ENCODE measurements at regions not wholly inside any gene's neighbourhood (a gene's known extent, or its start where the extent isn't known, plus 50 kb on each side); places are given as distances from the start of the nearest gene placed in this dataset.

DNA sequence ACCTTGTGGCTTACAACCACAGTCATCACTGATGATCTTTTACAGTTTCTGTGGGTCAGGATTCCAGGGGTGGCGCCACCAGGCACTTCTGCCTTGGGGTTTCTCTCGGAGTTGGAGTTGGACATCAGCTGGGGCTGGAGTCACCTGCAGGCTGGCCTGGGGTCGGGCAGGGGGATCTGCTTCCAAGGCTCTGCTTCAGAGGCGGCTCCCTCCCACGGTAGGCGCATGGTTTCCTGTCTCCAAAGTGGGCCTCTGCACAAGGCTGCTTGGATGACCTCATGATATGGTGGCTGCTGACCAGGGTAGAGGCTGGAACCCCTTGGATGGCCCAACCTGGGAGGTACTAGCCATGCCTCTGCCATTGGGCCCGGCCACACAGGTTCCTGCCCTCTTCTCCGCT, 170.6 kb upstream of the CIBAR2 start:
- Mint-ChIP-seq H3K9me3 (no peaks in the 10 kb centered on the region), H3K27ac (no peak overlapping the region), H3K4me1 (peaks cover 5% of the 10 kb centered on the region), H3K27me3 (ENCODE audit: insufficient read depth) (no peaks in the 10 kb centered on the region), H3K4me3 (no peak overlapping the region), H3K36me3 (ENCODE audit: low read depth) (no peaks in the 10 kb centered on the region)
- 94 to 96% methylated on average over 8 of the region's 8 CpGs for WGBS, 2 experiments (ENCODE audit: insufficient coverage in 1 of 2, insufficient read length in 1 of 2)
- Histone ChIP-seq H3K4me1 (ENCODE audit: control insufficient read depth, insufficient read depth, low read length) (peaks cover 3% of the 10 kb centered on the region), H3K36me3 (ENCODE audit: control insufficient read depth, insufficient read depth, low read length) (no peaks in the 10 kb centered on the region), H3K4me3 (ENCODE audit: low read length) (no peak overlapping the region), H3K27ac (ENCODE audit: low read depth, low read length) (no peak overlapping the region), H3K9me3 (ENCODE audit: control insufficient read depth, low read length) (no peaks in the 10 kb centered on the region), H3K27me3 (ENCODE audit: control insufficient read depth, insufficient read depth, low read length, poor library complexity, severe bottlenecking) (no peaks in the 10 kb centered on the region), H3K9ac (ENCODE audit: extremely low read depth, low read length, poor library complexity, severe bottlenecking) (no peak overlapping the region)
- DNase-seq: no peak
- TF ChIP-seq, protein P1, sequence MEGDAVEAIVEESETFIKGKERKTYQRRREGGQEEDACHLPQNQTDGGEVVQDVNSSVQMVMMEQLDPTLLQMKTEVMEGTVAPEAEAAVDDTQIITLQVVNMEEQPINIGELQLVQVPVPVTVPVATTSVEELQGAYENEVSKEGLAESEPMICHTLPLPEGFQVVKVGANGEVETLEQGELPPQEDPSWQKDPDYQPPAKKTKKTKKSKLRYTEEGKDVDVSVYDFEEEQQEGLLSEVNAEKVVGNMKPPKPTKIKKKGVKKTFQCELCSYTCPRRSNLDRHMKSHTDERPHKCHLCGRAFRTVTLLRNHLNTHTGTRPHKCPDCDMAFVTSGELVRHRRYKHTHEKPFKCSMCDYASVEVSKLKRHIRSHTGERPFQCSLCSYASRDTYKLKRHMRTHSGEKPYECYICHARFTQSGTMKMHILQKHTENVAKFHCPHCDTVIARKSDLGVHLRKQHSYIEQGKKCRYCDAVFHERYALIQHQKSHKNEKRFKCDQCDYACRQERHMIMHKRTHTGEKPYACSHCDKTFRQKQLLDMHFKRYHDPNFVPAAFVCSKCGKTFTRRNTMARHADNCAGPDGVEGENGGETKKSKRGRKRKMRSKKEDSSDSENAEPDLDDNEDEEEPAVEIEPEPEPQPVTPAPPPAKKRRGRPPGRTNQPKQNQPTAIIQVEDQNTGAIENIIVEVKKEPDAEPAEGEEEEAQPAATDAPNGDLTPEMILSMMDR (conservative IDR thresholded peaks at IDR 0.05): no peak

DNA sequence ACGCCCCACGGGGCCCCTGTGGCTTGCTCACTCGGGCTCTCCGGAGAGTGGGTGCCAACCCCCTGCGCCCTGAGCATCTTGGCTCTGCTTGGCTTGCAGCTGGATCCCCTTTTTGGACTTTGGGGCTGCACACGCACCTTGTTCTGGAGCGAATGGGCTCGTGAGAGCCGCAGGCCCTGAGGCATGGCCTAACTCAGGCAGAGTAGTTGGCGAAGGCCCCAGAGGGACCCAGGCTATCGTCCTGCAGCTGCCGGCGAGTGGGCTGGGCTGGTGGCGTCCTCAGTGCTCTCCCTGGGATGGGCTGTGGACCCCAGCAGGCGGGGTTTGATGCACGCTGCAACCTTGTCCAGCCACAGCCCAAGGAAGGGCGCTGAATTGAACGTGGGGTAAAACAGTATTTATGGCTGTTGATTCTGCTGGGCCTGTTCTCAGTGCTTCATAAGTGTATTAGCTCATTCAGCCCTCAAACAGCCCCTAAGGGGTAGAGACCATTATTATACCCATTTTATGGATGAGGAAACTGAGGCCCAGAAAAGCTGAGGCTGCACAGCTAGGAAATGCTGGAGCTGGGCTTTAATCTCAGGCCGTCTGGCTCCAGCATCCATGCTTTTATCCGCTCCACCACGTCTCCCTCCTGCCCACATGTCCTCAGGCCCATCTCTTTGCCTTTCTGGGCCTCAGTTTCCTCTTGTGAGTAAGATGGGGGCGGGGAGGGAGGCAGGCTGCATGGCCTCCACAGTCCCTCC, 171.2 kb upstream of the CIBAR2 start:
- Mint-ChIP-seq H3K9me3 (no peaks in the 10 kb centered on the region), H3K4me1 (peaks cover 5% of the 10 kb centered on the region), H3K27me3 (ENCODE audit: insufficient read depth) (no peaks in the 10 kb centered on the region), H3K27ac (no peak overlapping the region), H3K36me3 (ENCODE audit: low read depth) (no peaks in the 10 kb centered on the region), H3K4me3 (no peak overlapping the region)
- Histone ChIP-seq H3K4me3 (ENCODE audit: low read length) (no peak overlapping the region), H3K9me3 (ENCODE audit: control insufficient read depth, low read length) (no peaks in the 10 kb centered on the region), H3K4me1 (ENCODE audit: control insufficient read depth, insufficient read depth, low read length) (peaks cover 3% of the 10 kb centered on the region), H3K36me3 (ENCODE audit: control insufficient read depth, insufficient read depth, low read length) (no peaks in the 10 kb centered on the region), H3K9ac (ENCODE audit: extremely low read depth, low read length, poor library complexity, severe bottlenecking) (no peak overlapping the region), H3K27ac (ENCODE audit: low read depth, low read length) (peak overlapping the region; percentile 66), H3K27me3 (ENCODE audit: control insufficient read depth, insufficient read depth, low read length, poor library complexity, severe bottlenecking) (no peaks in the 10 kb centered on the region)
- DNase-seq: no peak
- WGBS, 2 experiments (ENCODE audit: insufficient coverage in 1 of 2, insufficient read length in 1 of 2): 95 to 98% methylated on average over 11 to 22 of the region's 22 CpGs
- TF ChIP-seq, protein P1 (conservative IDR thresholded peaks at IDR 0.05): no peak

DNA sequence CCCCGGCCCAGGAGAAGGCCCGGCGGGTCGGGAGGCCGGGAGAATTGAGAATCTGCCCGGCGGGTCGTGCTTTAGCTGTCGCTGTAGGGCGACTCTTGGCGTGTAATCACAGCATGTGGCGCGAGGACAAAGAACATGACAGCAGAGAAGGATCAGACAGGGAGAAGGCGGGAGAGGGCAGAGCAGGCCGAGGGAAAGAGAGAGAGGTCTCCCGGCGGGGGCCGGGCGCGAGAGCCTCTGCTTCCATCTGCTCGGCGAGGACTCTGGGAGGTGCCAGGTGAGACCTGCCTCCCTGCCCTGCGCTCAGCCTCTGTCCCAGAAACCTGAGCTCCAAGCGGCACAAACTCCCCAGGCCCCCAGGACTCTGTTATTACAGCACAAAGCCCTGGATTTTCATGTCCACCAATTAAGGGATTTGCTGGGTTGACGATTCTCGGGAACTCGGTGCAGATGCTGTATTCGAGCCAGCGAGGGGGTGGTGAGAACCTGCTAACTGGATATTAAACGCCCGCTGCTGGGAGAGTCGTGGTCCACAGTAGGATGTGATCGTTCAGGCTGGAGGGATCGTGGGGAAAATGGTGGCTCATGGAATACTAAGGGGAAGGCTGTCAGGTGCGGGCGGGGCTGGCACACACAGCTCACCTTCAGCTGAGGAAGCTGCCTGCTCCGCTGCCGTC, 172.0 kb upstream of the CIBAR2 start:
- H3K9ac ChIP-seq (ENCODE audit: extremely low read depth, low read length, poor library complexity, severe bottlenecking): no peak overlapping the region
- no peaks in the 10 kb centered on the region for H3K9me3 Mint-ChIP-seq
- TF ChIP-seq, protein P1 (conservative IDR thresholded peaks at IDR 0.05): no peak
- no peak for DNase-seq
- no peak overlapping the region for H3K4me3 ChIP-seq (ENCODE audit: low read length)
- H3K27ac ChIP-seq (ENCODE audit: low read depth, low read length): peak overlapping the region; percentile 77
- no peaks in the 10 kb centered on the region for H3K27me3 Mint-ChIP-seq (ENCODE audit: insufficient read depth)
- H3K4me1 ChIP-seq (ENCODE audit: control insufficient read depth, insufficient read depth, low read length): peaks cover 3% of the 10 kb centered on the region
- H3K27me3 ChIP-seq (ENCODE audit: control insufficient read depth, insufficient read depth, low read length, poor library complexity, severe bottlenecking): no peaks in the 10 kb centered on the region
- H3K36me3 Mint-ChIP-seq (ENCODE audit: low read depth): no peaks in the 10 kb centered on the region
- H3K4me3 Mint-ChIP-seq: no peak overlapping the region
- H3K4me1 Mint-ChIP-seq: peaks cover 5% of the 10 kb centered on the region
- no peaks in the 10 kb centered on the region for H3K36me3 ChIP-seq (ENCODE audit: control insufficient read depth, insufficient read depth, low read length)
- 74 to 83% methylated on average over 31 to 38 of the region's 38 CpGs for WGBS, 2 experiments (ENCODE audit: insufficient coverage in 1 of 2, insufficient read length in 1 of 2)
- no peak overlapping the region for H3K27ac Mint-ChIP-seq
- H3K9me3 ChIP-seq (ENCODE audit: control insufficient read depth, low read length): no peaks in the 10 kb centered on the region

All from endodermal cell (in vitro differentiated cells).